CD8-positive, alpha-beta memory T cell (primary cell): ENCODE measurements at regions not wholly inside any gene's neighbourhood (a gene's known extent, or its start where the extent isn't known, plus 50 kb on each side); places are given as distances from the start of the nearest gene placed in this dataset.

Experiments
- CTCF ChIA-PET: fragments of 350-600 bp; sonication (Branson Sonifier 250); formaldehyde crosslinking; loops from one replicate; lab custom pipeline; 2021; ENCODE audit warnings: antibody characterized with exemption; lab: Charles Lee
- POLR2A ChIA-PET: fragments of 350-600 bp; sonication (Branson Sonifier 250); formaldehyde crosslinking; loops from one replicate; lab custom pipeline; 2021; ENCODE audit warnings: antibody characterized with exemption; lab: Charles Lee
- DNase-seq, 5 donors: peaks; one replicate each; pipeline versions ENCODE4 v3.0.0 to v3.0.0-alpha.2; 2020 to 2022; ENCODE audit warnings: mixed read lengths in 1 of 5
- H3K27ac ChIP-seq: one replicate; pipeline ENCODE4 v1.7.0; 2013; ENCODE audit warnings: low read depth, mild to moderate bottlenecking, low read length, moderate library complexity
- H3K27me3 ChIP-seq: 2 replicates; pipeline ENCODE4 v1.7.0; 2013; ENCODE audit warnings: low read length, mild to moderate bottlenecking; ENCODE audit not compliant: insufficient read depth, poor library complexity, severe bottlenecking
- H3K36me3 ChIP-seq: 2 replicates; pipeline ENCODE4 v1.7.0; 2013; ENCODE audit warnings: mild to moderate bottlenecking, low read length, moderate library complexity; ENCODE audit not compliant: insufficient read depth
- H3K4me1 ChIP-seq: 2 replicates; pipeline ENCODE4 v1.7.0; 2013; ENCODE audit warnings: mild to moderate bottlenecking, low read length, moderate library complexity; ENCODE audit not compliant: insufficient read depth
- H3K4me3 ChIP-seq: 2 replicates; pipeline ENCODE4 v1.7.0; 2013; ENCODE audit warnings: mild to moderate bottlenecking, low read length
- H3K9me3 ChIP-seq: 2 replicates; pipeline ENCODE4 v1.7.0; 2013; ENCODE audit warnings: mild to moderate bottlenecking, low read length
- H3K27ac Mint-ChIP-seq, 8 donors: one replicate each; pipeline ENCODE4 v1.8.0; 2020 to 2021; ENCODE audit warnings: mixed read lengths in 8 of 8, mild to moderate bottlenecking in 6 of 8, inconsistent platforms in 3 of 8, moderate library complexity in 3 of 8
- H3K27me3 Mint-ChIP-seq, 2 donors: one replicate each; pipeline ENCODE4 v1.8.0; 2020 to 2021; ENCODE audit warnings: mixed read lengths in 2 of 2, mild to moderate bottlenecking in 1 of 2, moderate library complexity in 1 of 2
- H3K36me3 Mint-ChIP-seq, 3 donors: one replicate each; pipeline ENCODE4 v1.8.0; 2020 to 2021; ENCODE audit warnings: mixed read lengths in 3 of 3, inconsistent platforms in 1 of 3, mild to moderate bottlenecking in 1 of 3
- H3K4me1 Mint-ChIP-seq, 3 donors: one replicate each; pipeline ENCODE4 v1.8.0; 2020 to 2021; ENCODE audit warnings: mixed read lengths in 3 of 3, inconsistent platforms in 1 of 3, mild to moderate bottlenecking in 1 of 3
- H3K4me3 Mint-ChIP-seq, 7 donors: one replicate each; pipeline ENCODE4 v1.8.0; 2020 to 2021; ENCODE audit warnings: mixed read lengths in 7 of 7, mild to moderate bottlenecking in 6 of 7, moderate library complexity in 4 of 7, inconsistent platforms in 2 of 7
- H3K9me3 Mint-ChIP-seq, 5 donors: one replicate each; pipeline ENCODE4 v1.8.0; 2020 to 2022; ENCODE audit warnings: mixed read lengths in 5 of 5, mild to moderate bottlenecking in 3 of 5, moderate library complexity in 2 of 5, inconsistent platforms in 1 of 5

DNA sequence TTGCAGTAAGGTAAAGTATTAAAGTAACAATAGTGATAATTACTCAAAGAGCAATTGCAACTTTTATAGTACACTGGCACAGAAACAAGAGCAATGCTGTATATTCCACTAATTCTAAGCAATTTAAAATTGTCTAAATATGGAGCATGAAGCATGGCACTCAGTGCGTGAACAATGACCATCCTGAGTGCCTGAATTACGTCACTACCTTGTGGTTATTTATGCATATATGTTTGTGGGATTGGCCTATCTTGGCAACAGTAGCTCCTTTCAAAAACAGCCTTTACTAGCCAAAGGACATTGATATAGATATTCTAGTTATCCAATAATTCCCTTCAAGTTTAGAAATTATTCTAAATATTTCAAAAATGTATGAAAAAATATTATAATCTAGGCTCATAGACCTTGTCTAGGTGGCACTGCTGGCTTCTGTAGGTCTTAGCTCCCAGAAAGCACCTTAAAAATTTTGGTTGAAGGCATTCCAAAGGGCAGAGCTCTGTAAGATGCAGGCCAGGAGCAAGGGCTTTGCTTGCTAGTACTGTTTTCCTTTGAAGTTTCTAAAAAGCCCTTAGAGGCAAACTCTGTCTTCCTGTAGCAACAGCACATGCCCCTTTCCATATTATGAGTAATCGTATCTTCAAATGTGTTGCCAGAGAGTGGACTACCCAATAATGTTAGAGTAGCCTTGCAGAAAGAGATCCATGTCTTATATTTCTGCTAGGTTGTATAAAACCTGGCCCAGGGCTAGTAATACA, 719.3 kb downstream of the NR2F1-AS1 start:
- ChIA-PET POLR2A (no interaction called here), CTCF (no interaction called here)
- Histone ChIP-seq H3K27ac (no peak overlapping the region), H3K27me3 (no peaks in the 10 kb centered on the region), H3K4me3 (no peak overlapping the region), H3K4me1 (no peaks in the 10 kb centered on the region), H3K9me3 (no peaks in the 10 kb centered on the region), H3K36me3 (no peaks in the 10 kb centered on the region)
- H3K27me3 Mint-ChIP-seq: no peaks in the 10 kb centered on the region
- DNase-seq: no peak
- H3K36me3 Mint-ChIP-seq: no peaks in the 10 kb centered on the region
- no peaks in the 10 kb centered on the region for H3K4me1 Mint-ChIP-seq
- H3K9me3 Mint-ChIP-seq: peaks cover 0 to 4% (median 0%) of the 10 kb centered on the region in 5 donors
- no peak overlapping the region for H3K4me3 Mint-ChIP-seq
- no peak overlapping the region for H3K27ac Mint-ChIP-seq

DNA sequence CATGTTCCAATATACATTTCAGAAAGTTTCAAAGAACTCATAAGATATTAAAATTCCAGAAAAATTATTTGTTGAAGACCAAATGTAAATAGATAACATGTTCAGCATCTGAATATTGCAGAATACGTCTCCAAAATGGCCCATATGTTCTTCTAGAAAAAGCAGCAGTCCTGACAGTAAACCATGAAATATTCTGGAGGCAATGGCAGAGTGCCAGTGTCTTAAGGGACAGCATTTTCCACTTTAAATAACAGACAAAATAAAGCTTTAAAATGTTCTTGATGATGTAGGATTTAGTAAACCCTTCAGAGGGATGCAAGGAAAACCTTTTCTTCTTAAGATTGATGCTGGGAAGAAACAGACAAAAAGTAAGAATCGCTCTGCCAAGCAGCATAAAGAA, 721.0 kb downstream of the NR2F1-AS1 start:
- CTCF ChIA-PET: no interaction called here
- H3K4me3 Mint-ChIP-seq: no peak overlapping the region
- POLR2A ChIA-PET: no interaction called here

DNA sequence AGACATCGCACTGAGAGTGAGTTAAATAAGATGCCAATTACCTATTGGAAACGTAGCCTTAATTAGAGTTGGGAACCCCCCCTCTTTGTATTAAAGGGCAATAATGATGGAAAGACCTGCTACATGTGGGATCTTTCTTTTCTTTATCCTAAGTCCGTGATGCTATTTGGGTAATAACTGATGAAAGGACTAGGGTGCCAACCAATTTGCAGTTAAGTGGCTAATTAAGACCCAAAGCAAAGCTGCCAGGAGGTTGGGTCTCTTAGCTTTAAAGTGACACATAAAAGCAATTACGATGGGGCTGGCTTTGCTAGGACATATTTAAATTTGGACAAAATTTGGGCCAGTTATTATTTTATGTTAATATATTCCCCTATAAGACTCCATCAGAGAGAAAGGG, 728.8 kb downstream of the NR2F1-AS1 start:
- Histone ChIP-seq H3K4me3 (no peak overlapping the region), H3K27me3 (no peaks in the 10 kb centered on the region), H3K9me3 (no peaks in the 10 kb centered on the region), H3K27ac (no peak overlapping the region), H3K4me1 (no peaks in the 10 kb centered on the region), H3K36me3 (no peaks in the 10 kb centered on the region)
- CTCF ChIA-PET: no interaction called here
- POLR2A ChIA-PET: no interaction called here
- H3K4me1 Mint-ChIP-seq: no peaks in the 10 kb centered on the region
- DNase-seq: no peak
- H3K27ac Mint-ChIP-seq: no peak overlapping the region
- no peaks in the 10 kb centered on the region for H3K36me3 Mint-ChIP-seq
- no peak overlapping the region for H3K4me3 Mint-ChIP-seq
- H3K9me3 Mint-ChIP-seq: peaks cover 0 to 16% (median 2%) of the 10 kb centered on the region in 5 donors
- no peaks in the 10 kb centered on the region for H3K27me3 Mint-ChIP-seq

More for the DNA sequence above, 721.0 kb downstream of the NR2F1-AS1 start:
- Mint-ChIP-seq H3K9me3 (peaks cover 0 to 2% (median 0%) of the 10 kb centered on the region in 5 donors), H3K4me1 (no peaks in the 10 kb centered on the region), H3K27me3 (no peaks in the 10 kb centered on the region), H3K36me3 (no peaks in the 10 kb centered on the region), H3K27ac (peak overlapping the region in 1 of 8 donors; percentile 6)
- Histone ChIP-seq H3K36me3 (no peaks in the 10 kb centered on the region), H3K9me3 (no peaks in the 10 kb centered on the region), H3K27me3 (no peaks in the 10 kb centered on the region), H3K4me1 (no peaks in the 10 kb centered on the region), H3K4me3 (no peak overlapping the region), H3K27ac (no peak overlapping the region)
- DNase-seq: no peak

DNA sequence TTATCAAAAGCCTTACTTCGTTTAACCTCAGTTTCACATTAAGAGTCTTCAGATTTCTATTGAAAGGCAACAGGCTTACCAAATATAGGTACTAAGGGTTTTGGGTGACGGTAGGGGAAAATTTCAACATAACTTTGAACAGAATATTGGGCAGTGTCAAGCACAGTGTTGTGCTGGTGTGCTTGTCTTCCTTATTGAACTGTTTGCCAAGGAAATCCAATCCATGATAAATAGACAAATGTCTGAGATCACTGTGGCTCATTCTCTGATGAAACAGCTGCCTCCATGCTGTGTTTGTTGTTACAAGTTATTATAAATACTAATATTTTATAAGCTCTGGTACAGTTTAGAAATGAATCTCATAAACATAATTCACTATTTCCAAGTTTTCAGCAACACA, 730.1 kb downstream of the NR2F1-AS1 start:
- Histone ChIP-seq H3K27ac (no peak overlapping the region), H3K4me1 (no peaks in the 10 kb centered on the region), H3K9me3 (no peaks in the 10 kb centered on the region), H3K27me3 (no peaks in the 10 kb centered on the region), H3K4me3 (no peak overlapping the region), H3K36me3 (no peaks in the 10 kb centered on the region)
- H3K4me1 Mint-ChIP-seq: no peaks in the 10 kb centered on the region
- no peaks in the 10 kb centered on the region for H3K27me3 Mint-ChIP-seq
- ChIA-PET POLR2A (no interaction called here), CTCF (no interaction called here)
- no peak overlapping the region for H3K4me3 Mint-ChIP-seq
- H3K36me3 Mint-ChIP-seq: no peaks in the 10 kb centered on the region
- DNase-seq: no peak
- peaks cover 0 to 16% (median 0%) of the 10 kb centered on the region in 5 donors for H3K9me3 Mint-ChIP-seq
- no peak overlapping the region for H3K27ac Mint-ChIP-seq

DNA sequence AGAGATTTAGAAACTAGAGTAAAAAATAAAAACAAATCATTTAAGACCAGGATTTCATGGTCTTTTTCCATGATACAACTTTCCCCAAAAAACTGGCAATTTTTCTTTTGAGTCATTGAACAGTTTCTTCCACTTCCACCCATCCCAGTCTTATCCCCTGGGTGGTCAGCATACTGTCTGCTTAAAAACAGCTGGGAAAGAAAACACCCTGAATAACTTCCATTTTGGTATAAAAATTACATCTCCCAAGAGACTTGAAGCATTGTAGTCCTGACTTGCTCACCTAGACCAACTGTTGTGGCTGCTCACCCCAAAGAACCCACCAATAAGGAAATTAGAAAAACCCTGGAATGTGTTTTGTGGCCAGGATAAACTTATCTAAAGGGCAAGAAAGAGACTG, 731.3 kb downstream of the NR2F1-AS1 start:
- Histone ChIP-seq H3K4me1 (no peaks in the 10 kb centered on the region), H3K27me3 (no peaks in the 10 kb centered on the region), H3K4me3 (no peak overlapping the region), H3K27ac (no peak overlapping the region), H3K9me3 (no peaks in the 10 kb centered on the region), H3K36me3 (no peaks in the 10 kb centered on the region)
- no peaks in the 10 kb centered on the region for H3K27me3 Mint-ChIP-seq
- DNase-seq: no peak
- no peaks in the 10 kb centered on the region for H3K36me3 Mint-ChIP-seq
- H3K4me3 Mint-ChIP-seq: no peak overlapping the region
- no peak overlapping the region for H3K27ac Mint-ChIP-seq
- POLR2A ChIA-PET: no interaction called here
- CTCF ChIA-PET: no interaction called here
- no peaks in the 10 kb centered on the region for H3K4me1 Mint-ChIP-seq
- peaks cover 0 to 16% (median 0%) of the 10 kb centered on the region in 5 donors for H3K9me3 Mint-ChIP-seq

DNA sequence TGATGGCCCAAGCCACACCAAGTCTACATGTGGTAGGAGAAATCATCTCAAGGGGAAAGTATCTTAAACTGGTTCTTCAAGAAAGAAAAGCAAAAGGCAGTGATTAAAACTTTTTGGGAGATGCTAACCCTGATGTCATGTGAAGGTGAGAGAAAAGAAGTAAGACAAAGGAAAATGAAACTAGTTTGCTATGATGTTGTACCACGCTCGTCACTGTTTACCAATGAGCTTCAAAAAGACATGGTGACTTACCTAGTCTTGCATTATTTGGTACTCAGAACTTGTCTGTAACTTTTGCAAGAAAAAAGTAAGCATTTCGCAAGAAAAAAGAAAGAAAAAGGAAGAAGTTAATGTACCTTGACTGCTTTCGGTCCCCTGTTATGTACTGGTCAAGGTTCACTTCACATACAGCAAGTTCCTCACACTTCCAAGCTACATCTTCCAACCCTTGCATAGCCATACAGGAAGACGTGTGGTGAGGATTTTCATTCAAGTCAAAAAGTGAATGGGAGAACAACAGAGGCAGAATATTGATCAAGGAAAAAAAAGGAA, 739.3 kb downstream of the NR2F1-AS1 start:
- Histone ChIP-seq H3K36me3 (no peaks in the 10 kb centered on the region), H3K4me1 (no peaks in the 10 kb centered on the region), H3K27ac (no peak overlapping the region), H3K9me3 (no peaks in the 10 kb centered on the region), H3K4me3 (no peak overlapping the region), H3K27me3 (no peaks in the 10 kb centered on the region)
- Mint-ChIP-seq H3K4me1 (no peaks in the 10 kb centered on the region), H3K27ac (no peak overlapping the region), H3K27me3 (no peaks in the 10 kb centered on the region), H3K4me3 (no peak overlapping the region), H3K36me3 (no peaks in the 10 kb centered on the region), H3K9me3 (peaks cover 0 to 3% (median 0%) of the 10 kb centered on the region in 5 donors)
- DNase-seq: no peak
- ChIA-PET CTCF (no interaction called here), POLR2A (no interaction called here)

DNA sequence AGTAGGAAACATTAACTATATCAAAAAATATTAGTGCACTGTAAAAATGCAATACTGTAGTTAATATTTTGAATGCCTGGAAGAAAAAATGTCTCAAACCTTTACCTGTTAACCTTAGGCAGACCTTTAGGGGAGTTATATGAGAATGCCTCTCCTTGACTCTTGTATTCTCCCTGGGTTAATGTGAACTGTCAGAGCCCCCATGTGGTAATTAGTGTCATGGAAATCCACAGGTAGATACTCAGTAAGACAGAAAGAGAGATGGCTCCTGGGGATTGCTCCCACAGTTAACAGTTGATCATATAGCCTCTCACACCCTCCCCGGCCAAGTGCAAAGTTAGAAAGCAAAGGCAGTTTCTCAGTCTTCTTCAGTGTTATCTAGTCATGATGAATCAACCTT, 742.8 kb downstream of the NR2F1-AS1 start:
- H3K4me1 ChIP-seq: no peaks in the 10 kb centered on the region
- no peaks in the 10 kb centered on the region for H3K27me3 Mint-ChIP-seq
- CTCF ChIA-PET: no interaction called here
- no peaks in the 10 kb centered on the region for H3K36me3 Mint-ChIP-seq
- peaks cover 4 to 9% (median 5%) of the 10 kb centered on the region in 5 donors for H3K9me3 Mint-ChIP-seq
- H3K27me3 ChIP-seq: no peaks in the 10 kb centered on the region
- H3K4me3 Mint-ChIP-seq: no peak overlapping the region
- no peak overlapping the region for H3K27ac Mint-ChIP-seq
- H3K9me3 ChIP-seq: no peaks in the 10 kb centered on the region
- H3K4me3 ChIP-seq: no peak overlapping the region
- no peak overlapping the region for H3K27ac ChIP-seq
- no peaks in the 10 kb centered on the region for H3K4me1 Mint-ChIP-seq
- H3K36me3 ChIP-seq: no peaks in the 10 kb centered on the region
- POLR2A ChIA-PET: no interaction called here
- no peak for DNase-seq

DNA sequence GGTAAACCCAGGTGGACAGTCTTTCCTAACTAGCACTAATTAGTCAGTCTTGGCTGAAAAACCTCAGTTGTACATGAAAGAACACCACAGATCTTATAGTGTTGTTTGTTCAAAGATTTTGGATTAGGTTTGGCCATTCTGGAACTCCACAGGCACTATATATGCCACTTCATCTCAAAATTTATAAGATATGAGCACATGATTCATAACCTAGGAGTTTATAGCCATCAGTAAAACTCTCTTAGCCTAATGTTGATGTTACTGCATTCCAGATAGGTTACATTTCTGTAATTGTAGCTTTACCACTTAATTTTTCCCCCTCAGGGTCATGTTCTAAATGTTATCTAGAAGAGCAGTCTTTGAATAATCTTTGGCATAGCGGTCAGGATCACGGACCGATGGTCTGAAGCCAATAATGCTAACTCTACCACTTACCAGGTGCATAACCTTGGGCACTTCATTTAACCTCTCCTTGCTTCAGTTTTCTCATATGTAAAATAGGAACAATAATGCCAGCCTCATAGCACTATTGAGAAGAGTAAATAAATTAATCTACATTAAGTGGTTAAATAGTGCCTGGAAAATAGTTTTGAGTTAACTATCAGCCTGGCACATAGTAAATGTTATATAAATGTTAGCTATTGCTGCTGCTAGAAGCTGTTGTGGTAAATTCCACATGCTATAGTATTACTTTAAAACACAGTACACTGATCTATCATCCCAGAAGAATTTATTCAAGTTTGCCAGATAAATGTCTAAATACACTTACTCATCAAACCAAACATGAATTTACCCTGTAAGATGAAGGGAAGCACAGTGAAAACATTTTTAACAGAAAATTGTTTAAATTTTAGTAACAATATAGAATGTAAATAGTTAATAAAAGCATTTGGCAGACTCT, 743.9 kb downstream of the NR2F1-AS1 start:
- Histone ChIP-seq H3K36me3 (no peaks in the 10 kb centered on the region), H3K4me1 (no peaks in the 10 kb centered on the region), H3K27ac (no peak overlapping the region), H3K9me3 (no peaks in the 10 kb centered on the region), H3K27me3 (no peaks in the 10 kb centered on the region), H3K4me3 (no peak overlapping the region)
- no peaks in the 10 kb centered on the region for H3K27me3 Mint-ChIP-seq
- H3K36me3 Mint-ChIP-seq: no peaks in the 10 kb centered on the region
- ChIA-PET CTCF (no interaction called here), POLR2A (no interaction called here)
- no peak overlapping the region for H3K4me3 Mint-ChIP-seq
- H3K4me1 Mint-ChIP-seq: no peaks in the 10 kb centered on the region
- no peak for DNase-seq
- H3K27ac Mint-ChIP-seq: peak overlapping the region in 1 of 8 donors; percentile 8
- H3K9me3 Mint-ChIP-seq: peaks cover 5 to 13% (median 9%) of the 10 kb centered on the region in 5 donors
